Ecto neural progenitor cell (in vitro differentiated cells): ENCODE measurements at regions not wholly inside any gene's neighbourhood (a gene's known extent, or its start where the extent isn't known, plus 50 kb on each side); places are given as distances from the start of the nearest gene placed in this dataset.
"Not testable (repeated sequence)": the region's sequence is repeated elsewhere in the genome, so short reads cannot be mapped to it uniquely, and the experiment has no call there.

ENCODE experiments used
- DNase-seq: peaks from one replicate; pipeline ENCODE4 v3.0.0-alpha.2; 2018; ENCODE audit warnings: low spot score

GRCh38 chr21:22019766-22020165 lies 1021.6 kb downstream of the NCAM2 start:
- DNase-seq, result no peak

GRCh38 chr21:22020221-22020620 lies 1022.0 kb downstream of the NCAM2 start:
- DNase-seq, result no peak

GRCh38 chr21:22023896-22024295 lies 1025.7 kb downstream of the NCAM2 start:
- DNase-seq, result not testable (repeated sequence)

GRCh38 chr21:22044431-22044830 lies 1046.2 kb downstream of the NCAM2 start:
- no peak for DNase-seq

- no peak for DNase-seq
Observed at GRCh38 chr21:22046576-22046975, 1048.4 kb downstream of the NCAM2 start.

GRCh38 chr21:22056904-22057303 lies 1058.7 kb downstream of the NCAM2 start:
- no peak for DNase-seq

GRCh38 chr21:22062472-22063139 lies 1064.4 kb downstream of the NCAM2 start:
- DNase-seq, result no peak

- DNase-seq, result no peak
Observed at GRCh38 chr21:22063140-22063539, 1064.9 kb downstream of the NCAM2 start.

GRCh38 chr21:22076471-22076870 lies 1078.3 kb downstream of the NCAM2 start:
- DNase-seq, result no peak

GRCh38 chr21:22083899-22084298 lies 1085.7 kb downstream of the NCAM2 start:
- no peak for DNase-seq

- no peak for DNase-seq
Observed at GRCh38 chr21:22096314-22096713, 1098.1 kb downstream of the NCAM2 start.

- no peak for DNase-seq
Observed at GRCh38 chr21:22106720-22107410, 1108.7 kb downstream of the NCAM2 start.

- no peak for DNase-seq
Observed at GRCh38 chr21:22115746-22116145, 1117.5 kb downstream of the NCAM2 start.

- no peak for DNase-seq
Observed at GRCh38 chr21:22120616-22121266, 1122.5 kb downstream of the NCAM2 start.

- DNase-seq, result no peak
Observed at GRCh38 chr21:22125581-22125980, 1127.4 kb downstream of the NCAM2 start.

- no peak for DNase-seq
Observed at GRCh38 chr21:22128671-22129070, 1130.5 kb downstream of the NCAM2 start.

- no peak for DNase-seq
Observed at GRCh38 chr21:22132358-22133071, 1134.3 kb downstream of the NCAM2 start.

- no peak for DNase-seq
Observed at GRCh38 chr21:22136740-22137139, 1138.5 kb downstream of the NCAM2 start.

- DNase-seq, result no peak
Observed at GRCh38 chr21:22138297-22139016, 1140.2 kb downstream of the NCAM2 start.

- no peak for DNase-seq
Observed at GRCh38 chr21:22145545-22145944, 1147.3 kb downstream of the NCAM2 start.

GRCh38 chr21:22154579-22155274 lies 1156.5 kb downstream of the NCAM2 start:
- DNase-seq, result no peak
